ENCODE measurements at regions not wholly inside any gene's neighbourhood (a gene's known extent, or its start where the extent isn't known, plus 50 kb on each side); places are given as distances from the start of the nearest gene placed in this dataset.

GRCh38 chr2:238649936-238650518 is 197.9 kb upstream of the TWIST2 start:
- CTCF ChIA-PET: no interaction called here
- H3K4me3 ChIP-seq (ENCODE audit: low read depth, low read length): no peak overlapping the region
- TF ChIP-seq, protein P1, sequence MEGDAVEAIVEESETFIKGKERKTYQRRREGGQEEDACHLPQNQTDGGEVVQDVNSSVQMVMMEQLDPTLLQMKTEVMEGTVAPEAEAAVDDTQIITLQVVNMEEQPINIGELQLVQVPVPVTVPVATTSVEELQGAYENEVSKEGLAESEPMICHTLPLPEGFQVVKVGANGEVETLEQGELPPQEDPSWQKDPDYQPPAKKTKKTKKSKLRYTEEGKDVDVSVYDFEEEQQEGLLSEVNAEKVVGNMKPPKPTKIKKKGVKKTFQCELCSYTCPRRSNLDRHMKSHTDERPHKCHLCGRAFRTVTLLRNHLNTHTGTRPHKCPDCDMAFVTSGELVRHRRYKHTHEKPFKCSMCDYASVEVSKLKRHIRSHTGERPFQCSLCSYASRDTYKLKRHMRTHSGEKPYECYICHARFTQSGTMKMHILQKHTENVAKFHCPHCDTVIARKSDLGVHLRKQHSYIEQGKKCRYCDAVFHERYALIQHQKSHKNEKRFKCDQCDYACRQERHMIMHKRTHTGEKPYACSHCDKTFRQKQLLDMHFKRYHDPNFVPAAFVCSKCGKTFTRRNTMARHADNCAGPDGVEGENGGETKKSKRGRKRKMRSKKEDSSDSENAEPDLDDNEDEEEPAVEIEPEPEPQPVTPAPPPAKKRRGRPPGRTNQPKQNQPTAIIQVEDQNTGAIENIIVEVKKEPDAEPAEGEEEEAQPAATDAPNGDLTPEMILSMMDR (IDR thresholded peaks at IDR 0.05; ENCODE audit: insufficient read depth, low read depth, low read length): no peak
- POLR2A ChIA-PET: no interaction called here
- no peaks in the 10 kb centered on the region for H3K36me3 ChIP-seq (ENCODE audit: control insufficient read depth, insufficient read depth, low read length)
- DNase-seq (ENCODE audit: low read depth): no peak
- no peaks in the 10 kb centered on the region for H3K27me3 ChIP-seq (ENCODE audit: control insufficient read depth, insufficient read depth, low read length)

DNA sequence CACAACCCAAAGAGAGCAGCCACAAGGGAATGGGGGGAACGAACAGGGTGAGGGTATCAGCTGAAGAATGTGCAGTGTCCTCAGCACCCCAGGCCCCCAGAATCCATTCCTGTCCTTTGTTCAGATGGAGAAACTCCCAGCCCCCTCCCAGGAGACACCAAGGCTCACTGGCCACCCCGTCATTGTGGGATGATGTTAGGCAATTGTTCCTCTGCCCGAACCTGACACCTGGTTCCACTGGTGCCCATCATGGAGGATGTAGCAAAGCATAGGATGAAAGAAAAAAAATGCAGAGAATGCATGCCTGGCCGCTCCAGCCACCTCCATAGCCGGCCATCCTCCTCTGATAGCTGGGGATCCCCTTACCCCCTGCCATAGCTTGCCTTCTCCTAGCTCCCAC is 197.3 kb upstream of the TWIST2 start:
- no peaks in the 10 kb centered on the region for H3K36me3 ChIP-seq (ENCODE audit: control insufficient read depth, insufficient read depth, low read length)
- POLR2A ChIA-PET: no interaction called here
- no peak overlapping the region for H3K4me3 ChIP-seq (ENCODE audit: low read depth, low read length)
- DNase-seq (ENCODE audit: low read depth): no peak
- TF ChIP-seq, protein P1 (IDR thresholded peaks at IDR 0.05; ENCODE audit: insufficient read depth, low read depth, low read length): no peak
- H3K27me3 ChIP-seq (ENCODE audit: control insufficient read depth, insufficient read depth, low read length): no peaks in the 10 kb centered on the region
- CTCF ChIA-PET: no interaction called here

GRCh38 chr2:238651306-238652052 is 196.4 kb upstream of the TWIST2 start:
- ChIA-PET CTCF (no interaction called here), POLR2A (no interaction called here)
- no peaks in the 10 kb centered on the region for H3K36me3 ChIP-seq (ENCODE audit: control insufficient read depth, insufficient read depth, low read length)
- TF ChIP-seq, protein P1 (IDR thresholded peaks at IDR 0.05; ENCODE audit: insufficient read depth, low read depth, low read length): no peak
- H3K4me3 ChIP-seq (ENCODE audit: low read depth, low read length): no peak overlapping the region
- DNase-seq (ENCODE audit: low read depth): no peak
- H3K27me3 ChIP-seq (ENCODE audit: control insufficient read depth, insufficient read depth, low read length): no peaks in the 10 kb centered on the region

GRCh38 chr2:238652053-238652770 is 195.7 kb upstream of the TWIST2 start:
- TF ChIP-seq, protein P1 (IDR thresholded peaks at IDR 0.05; ENCODE audit: insufficient read depth, low read depth, low read length): no peak
- ChIA-PET CTCF (interaction anchor here (0.6 kb wide), 1 partner anchor 230 kb away, joined by 3 read pairs; no protein-coding TSS in a partner anchor), POLR2A (no interaction called here)
- no peaks in the 10 kb centered on the region for H3K36me3 ChIP-seq (ENCODE audit: control insufficient read depth, insufficient read depth, low read length)
- no peaks in the 10 kb centered on the region for H3K27me3 ChIP-seq (ENCODE audit: control insufficient read depth, insufficient read depth, low read length)
- no peak overlapping the region for H3K4me3 ChIP-seq (ENCODE audit: low read depth, low read length)
- DNase-seq (ENCODE audit: low read depth): no peak

GRCh38 chr2:238652771-238653157 is 195.1 kb upstream of the TWIST2 start:
- ChIA-PET POLR2A (no interaction called here), CTCF (no interaction called here)
- Histone ChIP-seq H3K36me3 (ENCODE audit: control insufficient read depth, insufficient read depth, low read length) (no peaks in the 10 kb centered on the region), H3K27me3 (ENCODE audit: control insufficient read depth, insufficient read depth, low read length) (no peaks in the 10 kb centered on the region), H3K4me3 (ENCODE audit: low read depth, low read length) (no peak overlapping the region)
- DNase-seq (ENCODE audit: low read depth): no peak
- TF ChIP-seq, protein P1 (IDR thresholded peaks at IDR 0.05; ENCODE audit: insufficient read depth, low read depth, low read length): no peak

All from BJ (cell line).